SKM-1 treated with dmso at 0.1 percent for 144 hours (cell line): ENCODE measurements at regions not wholly inside any gene's neighbourhood (a gene's known extent, or its start where the extent isn't known, plus 50 kb on each side); places are given as distances from the start of the nearest gene placed in this dataset.
"Not testable (repeated sequence)": the region's sequence is repeated elsewhere in the genome, so short reads cannot be mapped to it uniquely, and the experiment has no call there.

Source experiments
- DNase-seq: peaks from one replicate; lab custom pipeline; 2025; ENCODE audit not compliant: unreplicated experiment; lab: John Stamatoyannopoulos, UW

DNA sequence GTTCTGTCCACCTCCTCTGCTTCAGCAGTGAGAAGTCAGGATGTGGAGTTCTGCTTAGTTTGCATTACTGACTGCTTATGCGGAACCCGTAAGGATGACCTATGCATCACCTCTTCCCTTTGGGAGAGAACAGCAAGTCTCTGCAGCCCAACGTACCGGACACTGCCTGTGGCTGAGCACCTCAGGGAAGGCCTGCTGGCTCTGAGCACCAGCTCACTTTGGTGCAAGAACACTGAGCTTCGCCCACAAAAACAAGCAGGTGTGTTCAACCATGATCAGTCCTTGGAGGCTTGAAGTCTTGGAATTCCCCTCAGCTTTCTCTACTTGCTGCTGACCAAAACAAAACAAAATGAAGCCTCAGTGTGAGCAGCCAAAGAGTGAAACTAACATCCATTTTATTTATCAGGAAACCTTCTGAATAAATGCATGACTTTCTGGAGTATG is 52.7 kb upstream of the NCK2 start:
- DNase-seq = no peak

DNA sequence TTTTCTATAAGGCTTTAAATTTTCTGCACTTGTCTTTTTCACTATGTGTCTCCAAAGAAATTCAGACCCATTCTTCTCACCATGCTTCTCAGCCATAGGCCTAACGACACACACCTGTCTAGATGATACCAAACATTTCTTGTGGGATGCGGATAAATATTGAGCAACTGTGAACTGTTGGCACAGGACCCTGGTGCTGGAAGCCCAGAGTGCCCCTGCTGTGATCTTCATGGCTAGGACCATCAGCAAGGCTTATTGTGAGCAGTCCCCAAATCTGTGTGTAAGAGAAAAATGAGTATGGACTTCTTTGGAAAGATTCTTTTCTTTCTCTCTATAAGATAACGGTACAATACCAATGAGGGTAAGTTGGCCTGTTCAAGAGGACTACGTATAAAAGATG is 54.1 kb upstream of the NCK2 start:
- DNase-seq = no peak

DNA sequence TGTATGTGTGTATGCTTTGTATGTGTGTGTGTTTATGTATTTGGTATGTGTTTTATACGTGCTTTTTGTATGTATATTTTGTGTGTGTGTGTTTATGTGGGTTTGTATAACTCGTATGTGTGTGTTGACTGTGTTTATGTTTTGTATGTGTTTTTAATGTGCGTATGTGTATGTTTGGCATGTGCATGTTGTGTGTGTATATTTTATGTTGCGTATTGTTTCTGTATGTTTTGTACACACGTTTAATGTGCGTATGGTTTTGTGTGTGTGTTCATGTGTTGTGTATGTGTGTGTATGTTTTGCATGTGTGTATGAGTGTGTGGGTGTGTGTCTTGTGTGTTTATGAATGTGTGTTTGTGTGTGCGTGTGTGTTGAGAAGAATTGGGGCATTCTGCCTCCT is 55.2 kb upstream of the NCK2 start:
- DNase-seq = no peak

- no peak for DNase-seq
These were observed 55.8 kb upstream of the NCK2 start for GRCh38 chr2:105688946-105689345.

- DNase-seq = no peak
These were observed 58.1 kb upstream of the NCK2 start for GRCh38 chr2:105686588-105686987.

DNA sequence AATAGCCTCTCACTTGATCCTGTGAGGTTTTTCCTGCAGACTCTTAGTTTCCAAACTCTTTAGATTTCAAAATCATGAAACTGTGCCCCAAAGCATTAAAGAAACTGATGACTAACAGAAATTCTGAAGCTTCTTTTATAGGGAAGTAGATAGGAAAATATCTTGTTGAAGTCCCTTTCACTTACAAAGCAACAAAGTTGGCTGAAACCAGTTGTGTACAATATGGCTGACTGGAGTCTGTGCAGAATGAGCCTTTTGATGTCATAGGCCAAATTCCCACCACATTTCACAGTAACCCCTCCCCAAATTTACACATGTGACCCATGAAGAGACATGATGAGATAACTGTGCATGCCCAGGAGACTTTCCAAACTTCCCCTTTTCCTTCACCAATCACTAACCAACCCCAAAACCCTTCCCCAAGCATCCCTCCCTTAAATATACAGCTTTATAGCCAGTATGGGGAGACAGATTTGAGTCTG is 61.7 kb upstream of the NCK2 start:
- DNase-seq = no peak

- no peak for DNase-seq
These were observed 62.3 kb upstream of the NCK2 start for GRCh38 chr2:105682401-105682800.

DNA sequence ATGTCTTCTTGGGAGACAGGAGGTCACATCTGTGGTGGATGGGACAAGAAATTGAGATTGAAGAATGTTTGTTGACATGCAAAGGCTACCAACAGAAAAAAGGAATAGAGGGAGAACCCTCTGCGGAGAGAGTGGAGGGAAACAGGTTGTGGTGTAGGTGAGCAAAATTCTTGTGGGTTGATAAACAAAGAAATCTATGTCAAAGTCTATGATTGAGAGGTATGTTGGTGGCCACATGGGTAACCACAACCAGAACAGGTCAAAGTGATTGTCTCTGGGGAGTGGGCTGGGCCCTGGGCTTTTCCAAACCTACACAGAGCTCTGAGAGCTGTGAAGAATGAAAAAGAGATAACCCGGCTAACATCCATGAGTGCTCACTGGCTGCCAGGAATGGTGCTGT is 62.8 kb upstream of the NCK2 start:
- DNase-seq = no peak

DNA sequence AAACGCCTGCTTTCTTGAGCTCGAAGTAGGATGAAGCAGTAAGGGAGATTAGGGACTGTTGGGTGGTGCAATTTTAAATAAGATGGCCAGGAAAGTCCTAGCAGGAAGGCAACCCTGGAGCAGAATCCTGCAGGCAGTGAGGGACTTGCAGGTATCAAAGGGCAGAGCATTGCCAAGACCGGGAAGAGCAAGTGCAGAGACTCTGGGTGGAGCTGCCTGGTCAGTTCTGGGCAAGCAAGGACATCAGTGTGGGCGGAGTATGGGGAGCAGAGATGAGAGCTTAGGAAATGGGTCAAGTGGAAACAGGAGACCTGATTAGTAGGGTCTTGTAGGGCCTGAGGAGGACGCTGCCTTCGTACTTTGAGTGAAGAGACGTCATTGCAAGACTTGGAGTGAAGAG is 64.4 kb upstream of the NCK2 start:
- no peak for DNase-seq

GRCh38 chr2:105678346-105678745 is 66.4 kb upstream of the NCK2 start:
- no peak for DNase-seq

DNA sequence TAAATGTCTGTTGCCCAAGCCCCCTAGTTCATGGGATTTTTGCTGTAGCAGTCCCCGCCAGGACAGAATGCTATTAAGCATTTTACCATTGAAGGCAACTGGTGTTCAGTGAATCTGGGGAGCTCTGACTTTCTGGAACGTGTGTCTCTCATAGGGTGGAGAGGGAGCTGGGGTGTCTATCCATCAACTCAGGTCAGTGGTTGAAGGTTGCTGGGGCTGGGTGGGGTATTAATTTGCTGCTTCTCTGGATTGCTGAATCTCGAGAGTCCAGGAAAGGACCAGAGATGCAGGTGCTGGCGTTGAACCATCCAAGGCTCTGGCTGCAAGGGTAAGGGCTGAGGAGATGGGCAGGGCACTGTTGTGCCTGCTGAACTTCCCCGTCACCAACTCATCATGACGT is 66.8 kb upstream of the NCK2 start:
- no peak for DNase-seq

- DNase-seq = no peak
These were observed 68.9 kb upstream of the NCK2 start for GRCh38 chr2:105675841-105676240.

DNA sequence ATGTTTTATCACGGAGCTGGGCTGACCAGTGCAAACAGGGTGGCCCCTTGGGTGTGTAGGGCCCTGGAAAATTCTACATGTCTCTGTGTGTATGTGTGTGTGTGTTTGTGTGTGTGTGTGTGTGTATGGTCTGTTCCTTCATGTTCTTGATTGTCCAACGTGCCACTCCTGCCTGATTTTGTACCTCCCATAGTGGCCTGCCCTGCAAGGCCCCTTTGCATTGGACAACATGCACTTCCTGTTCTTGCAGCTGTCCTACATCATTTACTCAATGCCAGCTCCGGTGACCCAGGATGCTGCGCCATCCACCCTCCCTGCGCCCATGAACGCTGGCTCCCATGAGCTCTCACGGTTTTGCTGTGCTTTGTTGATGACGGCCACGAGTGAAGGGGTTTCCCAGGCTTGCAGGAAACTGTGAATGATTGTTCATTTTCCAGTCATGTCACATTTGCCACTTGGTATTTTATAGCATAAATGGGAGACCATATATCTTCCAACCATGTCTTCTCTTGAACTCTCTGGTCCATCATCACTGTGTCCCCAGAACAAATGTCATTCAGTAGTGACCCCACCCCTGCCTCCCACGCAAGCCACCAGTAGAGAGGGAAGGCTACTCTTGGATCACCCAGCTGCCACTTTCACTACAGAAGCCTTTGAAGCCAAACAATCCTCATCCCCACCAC is 69.7 kb upstream of the NCK2 start:
- DNase-seq = no peak

GRCh38 chr2:105674401-105674800 is 70.3 kb upstream of the NCK2 start:
- DNase-seq = no peak

DNA sequence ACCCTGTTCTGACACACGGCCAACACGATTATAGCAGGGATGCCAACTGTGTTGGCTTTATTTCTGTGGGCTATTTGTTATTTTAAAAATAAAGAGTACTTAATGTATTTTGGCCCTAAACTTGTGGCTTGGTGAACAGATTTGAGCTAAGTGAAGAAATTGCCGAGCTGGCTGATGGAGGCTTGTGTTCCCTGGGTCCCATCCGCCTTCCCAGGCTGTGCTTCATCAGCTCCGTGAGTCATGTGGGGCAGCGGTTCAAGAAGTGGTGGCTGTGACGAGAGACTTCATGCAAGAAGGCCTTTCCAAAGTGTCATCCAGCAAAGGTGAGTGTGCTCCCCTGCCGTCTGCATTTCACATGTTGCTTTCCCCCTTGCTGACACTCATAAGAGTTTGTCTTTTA is 73.6 kb upstream of the NCK2 start:
- no peak for DNase-seq

- DNase-seq = no peak
These were observed 75.3 kb upstream of the NCK2 start for GRCh38 chr2:105669384-105669891.

DNA sequence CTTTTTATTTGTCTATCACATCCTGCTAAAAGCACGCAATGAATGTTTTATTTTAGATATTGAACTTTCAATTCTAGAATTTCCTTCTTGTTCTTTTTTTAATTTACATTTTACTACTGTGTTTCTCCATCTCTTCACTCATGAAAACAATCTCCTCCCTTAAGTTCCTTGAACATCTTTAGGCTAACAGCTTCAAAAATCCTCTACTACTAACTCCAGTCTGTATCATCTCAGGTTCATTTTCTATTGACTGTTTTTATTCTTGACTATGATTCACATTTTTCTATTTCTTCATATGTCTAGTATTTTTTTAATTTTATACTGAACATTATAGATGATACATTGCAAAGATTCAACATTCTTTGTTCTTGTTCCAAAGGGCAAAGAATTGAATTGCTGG is 79.2 kb upstream of the NCK2 start:
- no peak for DNase-seq

- DNase-seq = no peak
These were observed 84.2 kb upstream of the NCK2 start for GRCh38 chr2:105660489-105660888.

DNA sequence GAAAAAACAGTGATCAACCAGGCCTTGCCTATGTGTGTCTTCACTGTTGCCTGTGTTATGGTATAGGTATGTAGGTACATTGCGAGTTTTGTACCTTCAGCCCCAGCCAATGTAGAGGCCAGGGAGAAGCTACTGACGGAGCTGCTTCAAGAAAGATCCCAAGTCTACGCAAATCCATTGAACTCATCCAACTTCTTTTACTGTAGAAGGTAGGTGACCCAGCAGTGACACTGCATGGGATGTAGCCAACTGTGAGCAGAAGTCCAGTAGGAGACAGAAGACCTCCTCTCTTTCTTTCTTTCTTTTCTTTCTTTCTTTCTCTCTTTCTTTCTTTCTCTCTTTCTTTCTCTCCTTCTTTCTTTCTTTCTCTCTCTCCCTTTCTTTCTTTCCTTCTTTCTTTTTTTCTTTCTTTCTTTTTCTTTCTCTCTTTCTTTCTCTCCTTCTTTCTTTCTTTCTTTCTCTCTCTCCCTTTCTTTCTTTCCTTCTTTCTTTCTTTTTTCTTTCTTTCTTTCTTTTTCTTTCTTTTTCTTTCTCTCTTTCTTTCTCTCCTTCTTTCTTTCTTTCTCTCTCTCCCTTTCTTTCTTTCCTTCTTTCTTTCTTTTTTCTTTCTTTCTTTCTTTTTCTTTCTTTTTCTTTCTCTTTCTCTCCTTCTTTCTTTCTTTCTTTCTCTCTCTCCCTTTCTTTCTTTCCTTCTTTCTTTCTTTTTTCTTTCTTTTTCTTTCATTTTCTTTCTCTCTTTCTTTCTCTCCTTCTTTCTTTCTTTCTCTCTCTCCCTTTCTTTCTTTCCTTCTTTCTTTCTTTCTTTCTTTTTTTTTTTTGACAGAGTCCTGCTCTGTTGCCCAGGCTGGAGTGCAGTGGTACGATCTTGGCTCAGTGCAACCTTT is 88.7 kb upstream of the NCK2 start:
- DNase-seq = not testable (repeated sequence)

DNA sequence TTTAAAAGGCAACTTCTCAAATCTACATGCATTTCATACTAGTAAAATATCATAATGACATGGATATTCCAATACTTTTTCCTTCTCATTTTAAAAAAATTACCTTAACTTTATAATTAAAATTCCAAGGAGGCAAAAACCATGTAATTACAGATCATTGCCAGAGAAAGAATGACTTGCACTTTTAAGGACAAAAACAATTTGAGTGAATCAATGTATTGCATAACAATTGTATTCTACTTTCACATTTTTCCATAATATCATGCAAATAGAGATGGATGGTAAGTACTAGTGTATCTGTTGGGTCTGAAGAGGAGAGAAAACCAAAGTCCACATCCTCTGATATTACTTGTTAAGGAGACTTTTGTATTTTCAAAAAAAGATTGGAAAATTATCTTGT is 89.5 kb upstream of the NCK2 start:
- DNase-seq = no peak

- DNase-seq = no peak
These were observed 90.2 kb upstream of the NCK2 start for GRCh38 chr2:105654474-105655004.

GRCh38 chr2:105653302-105653701 is 91.4 kb upstream of the NCK2 start:
- DNase-seq = no peak
